HG02623 (cell line): ENCODE measurements at regions not wholly inside any gene's neighbourhood (a gene's known extent, or its start where the extent isn't known, plus 50 kb on each side); places are given as distances from the start of the nearest gene placed in this dataset.
"Not testable (repeated sequence)": the region's sequence is repeated elsewhere in the genome, so short reads cannot be mapped to it uniquely, and the experiment has no call there.

ENCODE experiments used
- ATAC-seq: cut with Tn5 transposase; IDR thresholded peaks from one replicate; pipeline ENCODE4 v1.9.1; 2021; ENCODE audit warnings: moderate library complexity; ENCODE audit not compliant: unreplicated experiment

DNA sequence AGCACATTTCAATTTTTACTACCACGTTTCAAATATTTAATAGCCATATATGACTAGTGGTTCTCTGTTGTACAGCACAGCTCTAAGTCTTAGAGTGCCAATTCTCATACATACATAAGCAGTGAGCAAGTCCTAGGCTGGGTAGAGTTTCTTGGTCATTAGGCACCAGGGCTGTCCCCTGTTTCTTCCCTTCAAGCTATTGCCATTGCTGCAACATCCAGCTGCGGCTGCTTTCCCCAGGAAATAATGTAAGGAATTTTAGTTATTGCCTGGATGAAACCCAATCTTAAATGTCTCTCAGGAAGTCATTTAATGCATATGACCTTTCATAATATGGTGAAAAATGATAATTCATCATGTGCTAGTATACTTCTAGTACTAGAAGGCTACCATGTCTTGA lies 74.1 kb upstream of the PPP3CA start:
- ATAC-seq: no peak

DNA sequence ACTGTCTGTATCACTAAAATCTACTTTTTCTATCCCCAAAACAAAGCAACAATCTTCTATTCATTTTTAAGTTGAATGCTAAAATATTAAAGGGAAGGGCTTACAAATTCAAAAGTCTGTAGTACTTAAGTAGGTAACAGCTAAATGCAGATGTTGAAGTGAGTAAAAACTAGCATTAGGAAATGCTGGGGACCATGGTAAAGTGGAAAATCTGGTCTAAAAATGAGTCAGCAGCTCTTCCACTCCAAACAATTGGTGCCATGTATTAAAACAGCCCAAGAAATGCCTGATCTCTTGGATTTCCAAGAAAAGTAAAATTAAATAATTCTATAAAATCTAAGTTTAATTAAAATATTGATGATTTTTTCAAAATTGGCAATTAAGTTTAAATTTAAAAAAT lies 73.3 kb upstream of the PPP3CA start:
- ATAC-seq: no peak

DNA sequence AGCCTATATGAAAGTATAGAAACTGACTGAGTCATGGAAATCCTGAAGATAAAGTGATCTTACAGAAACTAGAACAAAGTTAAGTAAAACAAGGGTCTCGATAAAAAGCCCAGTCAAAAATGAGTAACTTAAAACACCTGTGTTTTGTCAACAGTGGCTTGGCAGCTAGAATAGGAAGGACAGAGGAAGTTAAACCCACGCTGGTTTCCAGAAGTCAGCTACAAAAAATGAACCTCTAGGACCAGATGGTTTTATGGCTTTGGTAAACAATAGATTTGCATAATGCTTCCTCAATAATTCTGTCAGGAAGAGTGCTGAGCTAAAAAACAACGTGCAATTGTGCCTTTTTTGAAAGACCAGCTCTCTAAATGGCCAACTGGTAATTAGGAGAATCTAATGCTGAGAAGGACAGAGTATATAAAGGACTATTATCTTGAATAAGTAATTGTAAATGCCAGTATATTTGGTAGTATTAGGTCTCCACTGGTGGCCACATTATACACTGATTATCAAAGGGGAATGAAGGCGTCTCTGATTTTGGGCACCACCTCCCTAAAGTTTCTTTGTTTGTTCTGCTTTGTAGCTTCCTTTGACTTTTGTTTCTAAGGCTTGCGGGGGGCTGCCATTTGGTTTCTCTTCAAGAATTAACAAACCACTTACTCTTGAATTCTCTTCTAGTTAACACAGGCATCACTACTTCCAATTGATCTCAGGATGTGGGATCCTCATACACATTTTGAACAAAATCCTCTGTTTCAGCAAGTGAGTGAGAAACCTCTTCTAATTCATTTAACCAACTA lies 72.2 kb upstream of the PPP3CA start:
- peak; percentile 70 for ATAC-seq

DNA sequence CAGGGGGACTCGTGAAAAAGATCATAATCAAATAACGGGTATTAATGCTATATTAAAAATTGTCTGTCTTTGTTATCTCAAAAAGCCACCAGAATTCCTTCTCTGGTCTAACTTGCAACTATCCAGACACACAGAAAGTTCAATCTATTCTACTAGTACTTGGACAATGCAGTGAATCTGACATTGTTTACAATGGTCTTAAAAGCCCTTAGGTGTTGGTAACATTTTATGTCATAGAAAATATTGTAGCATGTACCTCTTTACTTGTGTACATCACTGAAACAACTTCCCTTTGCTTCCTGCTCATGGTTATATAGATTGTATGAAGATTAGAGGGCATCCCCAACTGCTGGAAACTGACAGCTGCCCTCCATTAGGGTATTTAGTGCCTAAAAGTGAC lies 71.1 kb upstream of the PPP3CA start:
- no peak for ATAC-seq

DNA sequence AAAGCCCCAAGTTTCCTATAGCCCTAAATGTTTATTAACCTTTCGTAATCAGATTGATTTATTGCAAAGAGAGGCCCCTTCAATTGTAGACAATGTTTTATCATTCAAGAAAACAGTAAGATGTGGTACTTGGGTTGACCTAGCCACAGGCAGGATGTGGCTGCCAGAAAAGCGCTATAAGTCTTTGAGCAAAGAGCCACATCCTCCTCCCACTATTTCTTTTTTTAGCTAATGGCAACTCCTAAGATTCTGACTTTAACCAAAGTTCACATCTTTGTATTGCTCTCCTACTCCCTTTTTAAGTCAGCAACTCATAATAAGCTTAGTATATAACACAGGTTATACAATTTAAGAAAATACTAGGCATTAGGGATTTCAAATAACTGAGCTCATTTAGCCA lies 70.7 kb upstream of the PPP3CA start:
- peak; percentile 77 for ATAC-seq

DNA sequence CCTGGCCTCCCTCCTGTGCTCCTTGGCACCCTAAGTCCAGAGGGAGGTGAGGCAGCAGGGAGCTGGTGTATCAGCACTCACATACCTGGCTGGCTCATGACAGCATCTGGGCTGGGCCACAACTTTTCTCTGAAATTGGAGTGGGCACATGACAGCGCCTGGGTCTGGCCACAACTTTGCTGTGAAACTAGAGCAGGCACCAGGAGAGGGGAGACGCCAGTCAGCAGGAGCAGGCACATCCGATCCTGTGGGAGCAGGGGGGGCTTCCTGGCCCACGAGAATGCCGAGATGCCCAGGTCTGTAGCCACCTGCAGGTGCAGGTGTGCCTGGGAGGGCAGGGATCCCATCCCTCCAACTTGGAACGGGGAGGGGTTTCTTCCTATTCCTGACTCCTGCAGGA lies 69.7 kb upstream of the PPP3CA start:
- no peak for ATAC-seq

DNA sequence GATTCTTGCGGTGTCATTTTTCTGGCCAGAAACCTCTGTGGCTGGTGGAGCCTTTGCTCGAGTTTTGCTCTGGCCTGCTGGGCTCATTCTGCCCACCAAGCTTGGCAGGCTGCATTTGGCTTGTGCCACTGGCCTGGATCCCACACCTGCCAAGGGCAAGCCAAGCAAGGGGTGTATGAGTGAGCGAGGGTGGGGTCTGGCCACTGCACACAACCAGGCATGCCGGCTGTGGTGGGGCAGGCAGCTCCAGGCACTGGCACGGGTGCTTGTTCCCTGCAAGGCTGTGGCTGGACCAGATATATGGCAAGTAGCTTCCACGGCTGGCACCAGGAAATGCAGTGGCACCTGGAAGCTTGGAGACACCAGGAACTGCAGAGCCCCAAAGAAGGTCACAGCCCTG lies 68.6 kb upstream of the PPP3CA start:
- ATAC-seq: no peak

DNA sequence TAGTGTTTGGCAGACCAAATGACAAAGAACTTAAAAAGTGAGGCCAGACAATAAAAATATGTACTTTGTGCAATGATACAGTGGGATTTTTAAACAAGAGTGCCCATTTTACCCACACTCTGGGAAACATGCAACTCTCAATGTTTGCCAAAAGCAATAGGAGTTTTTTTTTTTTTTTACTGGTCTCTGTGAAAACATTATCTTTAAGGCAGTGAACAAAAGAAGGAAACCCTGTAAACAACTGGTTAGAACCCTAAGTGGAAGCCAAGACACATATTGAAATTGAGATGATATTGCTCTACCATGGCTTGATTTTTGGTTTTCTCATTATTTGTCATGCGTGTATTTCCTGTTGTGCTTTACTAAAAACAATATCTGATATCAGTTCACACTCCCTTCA lies 67.2 kb upstream of the PPP3CA start:
- no peak for ATAC-seq

DNA sequence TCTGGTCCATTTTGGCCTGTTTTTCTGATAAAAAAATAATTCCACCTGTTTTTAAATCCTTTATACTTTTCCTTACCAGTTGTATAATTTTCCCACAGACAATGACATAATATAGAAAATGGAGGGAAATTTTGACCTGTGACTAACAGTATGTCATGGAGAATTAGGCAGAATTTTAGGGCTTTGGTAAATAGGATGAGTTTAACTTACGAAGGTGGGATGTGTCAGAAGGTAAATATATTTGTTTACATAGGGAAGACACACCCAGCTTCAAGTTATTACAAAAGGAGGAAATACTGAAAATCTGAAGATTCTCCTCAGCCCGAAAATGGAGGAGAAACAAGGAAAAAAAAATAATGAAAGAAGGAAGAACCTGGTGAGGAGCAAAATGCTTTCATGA lies 64.6 kb upstream of the PPP3CA start:
- ATAC-seq: no peak

DNA sequence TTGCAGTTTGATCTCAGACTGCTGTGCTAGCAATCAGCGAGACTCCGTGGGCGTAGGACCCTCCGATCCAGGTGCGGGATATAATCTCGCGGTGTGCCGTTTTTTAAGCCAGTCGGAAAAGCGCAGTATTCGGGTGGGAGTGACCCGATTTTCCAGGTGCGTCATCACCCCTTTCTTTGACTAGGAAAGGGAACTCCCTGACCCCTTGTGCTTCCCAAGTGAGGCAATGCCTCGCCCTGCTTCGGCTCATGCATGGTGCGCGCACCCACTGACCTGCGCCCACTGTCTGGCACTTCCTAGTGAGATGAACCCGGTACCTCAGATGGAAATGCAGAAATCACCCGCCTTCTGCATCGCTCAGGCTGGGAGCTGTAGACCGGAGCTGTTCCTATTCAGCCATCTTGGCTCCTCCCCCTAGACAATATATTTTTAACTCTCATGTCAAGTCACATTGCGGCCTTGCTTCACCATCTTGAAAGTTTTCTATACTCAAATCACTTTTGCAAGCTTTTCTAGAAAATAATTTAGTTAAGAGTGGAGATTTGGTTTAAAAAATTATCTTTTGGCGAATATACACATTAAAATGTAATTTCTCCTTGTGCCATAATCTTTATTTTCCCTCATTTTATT lies 64.1 kb upstream of the PPP3CA start:
- not testable (repeated sequence) for ATAC-seq

DNA sequence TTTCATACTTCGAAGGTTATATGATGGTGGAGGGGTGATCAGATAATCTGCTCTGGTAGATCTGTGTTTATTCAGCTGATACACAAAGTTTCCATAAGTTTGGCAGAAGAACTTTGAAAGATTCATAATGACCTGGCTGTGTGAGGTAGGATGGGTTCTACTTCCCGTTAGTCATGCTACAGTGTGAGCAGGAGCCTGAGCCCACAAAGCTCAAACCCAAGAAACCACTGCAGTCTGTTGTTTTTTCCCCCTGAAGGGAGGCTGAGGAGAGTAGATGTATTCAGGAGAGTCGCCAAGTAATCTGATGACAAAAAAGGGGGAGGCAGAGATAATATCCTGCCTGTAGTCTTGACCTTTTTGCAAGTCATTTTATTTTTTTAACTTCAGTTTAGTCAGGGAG lies 52.8 kb upstream of the PPP3CA start:
- ATAC-seq: no peak

DNA sequence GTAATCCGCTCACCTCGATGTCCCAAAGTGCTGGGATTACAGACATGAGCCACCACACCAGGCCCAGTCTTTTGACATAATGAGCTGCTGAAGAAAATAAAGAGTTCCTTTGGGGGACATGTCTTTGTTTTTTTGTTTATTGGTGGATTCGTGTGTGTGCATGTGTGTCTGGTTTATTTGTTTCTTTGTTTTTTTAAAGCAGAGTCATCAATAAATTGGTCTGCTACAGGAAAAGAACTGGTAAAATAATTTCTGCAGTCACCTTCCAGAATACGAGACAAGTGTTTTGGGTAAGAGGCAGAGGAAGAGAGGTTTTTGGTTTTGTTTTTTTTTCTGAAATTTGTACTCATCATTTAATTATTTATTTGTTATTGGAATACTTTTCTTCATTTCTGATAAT lies 51.5 kb upstream of the PPP3CA start:
- ATAC-seq: no peak
